ENCODE measurements at regions not wholly inside any gene's neighbourhood (a gene's known extent, or its start where the extent isn't known, plus 50 kb on each side); places are given as distances from the start of the nearest gene placed in this dataset.

DNA sequence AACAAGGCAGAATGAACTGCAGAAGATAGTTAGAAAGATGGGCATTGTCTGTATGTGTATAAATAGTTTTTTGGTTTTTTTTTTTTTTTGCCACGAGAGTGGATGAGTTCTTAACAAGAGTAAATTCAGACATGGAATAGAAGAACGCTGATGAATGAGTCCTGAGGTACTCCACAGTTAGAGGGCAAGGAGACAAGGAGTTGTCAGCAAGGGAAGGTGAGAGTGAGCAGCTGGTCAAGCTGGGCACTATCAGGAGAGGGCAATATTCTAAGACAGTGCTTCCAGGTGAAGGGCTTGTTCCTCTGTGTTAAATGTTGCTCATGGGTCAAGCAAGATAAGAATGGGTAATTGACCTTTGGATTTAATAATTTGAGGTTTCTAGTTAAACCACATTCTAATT is 138.6 kb upstream of the FAM78B start:
- TF ChIP-seq, protein P1, sequence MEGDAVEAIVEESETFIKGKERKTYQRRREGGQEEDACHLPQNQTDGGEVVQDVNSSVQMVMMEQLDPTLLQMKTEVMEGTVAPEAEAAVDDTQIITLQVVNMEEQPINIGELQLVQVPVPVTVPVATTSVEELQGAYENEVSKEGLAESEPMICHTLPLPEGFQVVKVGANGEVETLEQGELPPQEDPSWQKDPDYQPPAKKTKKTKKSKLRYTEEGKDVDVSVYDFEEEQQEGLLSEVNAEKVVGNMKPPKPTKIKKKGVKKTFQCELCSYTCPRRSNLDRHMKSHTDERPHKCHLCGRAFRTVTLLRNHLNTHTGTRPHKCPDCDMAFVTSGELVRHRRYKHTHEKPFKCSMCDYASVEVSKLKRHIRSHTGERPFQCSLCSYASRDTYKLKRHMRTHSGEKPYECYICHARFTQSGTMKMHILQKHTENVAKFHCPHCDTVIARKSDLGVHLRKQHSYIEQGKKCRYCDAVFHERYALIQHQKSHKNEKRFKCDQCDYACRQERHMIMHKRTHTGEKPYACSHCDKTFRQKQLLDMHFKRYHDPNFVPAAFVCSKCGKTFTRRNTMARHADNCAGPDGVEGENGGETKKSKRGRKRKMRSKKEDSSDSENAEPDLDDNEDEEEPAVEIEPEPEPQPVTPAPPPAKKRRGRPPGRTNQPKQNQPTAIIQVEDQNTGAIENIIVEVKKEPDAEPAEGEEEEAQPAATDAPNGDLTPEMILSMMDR (IDR thresholded peaks at IDR 0.05): no peak
- TF ChIP-seq POLR2A (IDR thresholded peaks at IDR 0.05): no peak

Measured in Peyer's patch (tissue), 4 donors.